GM21528 (cell line): ENCODE measurements at regions not wholly inside any gene's neighbourhood (a gene's known extent, or its start where the extent isn't known, plus 50 kb on each side); places are given as distances from the start of the nearest gene placed in this dataset.

ENCODE experiments used
- ATAC-seq: cut with Tn5 transposase; IDR thresholded peaks from one replicate; pipeline ENCODE4 v1.9.1; 2021; ENCODE audit warnings: mild to moderate bottlenecking, moderate library complexity; ENCODE audit not compliant: unreplicated experiment, low FRiP score

DNA sequence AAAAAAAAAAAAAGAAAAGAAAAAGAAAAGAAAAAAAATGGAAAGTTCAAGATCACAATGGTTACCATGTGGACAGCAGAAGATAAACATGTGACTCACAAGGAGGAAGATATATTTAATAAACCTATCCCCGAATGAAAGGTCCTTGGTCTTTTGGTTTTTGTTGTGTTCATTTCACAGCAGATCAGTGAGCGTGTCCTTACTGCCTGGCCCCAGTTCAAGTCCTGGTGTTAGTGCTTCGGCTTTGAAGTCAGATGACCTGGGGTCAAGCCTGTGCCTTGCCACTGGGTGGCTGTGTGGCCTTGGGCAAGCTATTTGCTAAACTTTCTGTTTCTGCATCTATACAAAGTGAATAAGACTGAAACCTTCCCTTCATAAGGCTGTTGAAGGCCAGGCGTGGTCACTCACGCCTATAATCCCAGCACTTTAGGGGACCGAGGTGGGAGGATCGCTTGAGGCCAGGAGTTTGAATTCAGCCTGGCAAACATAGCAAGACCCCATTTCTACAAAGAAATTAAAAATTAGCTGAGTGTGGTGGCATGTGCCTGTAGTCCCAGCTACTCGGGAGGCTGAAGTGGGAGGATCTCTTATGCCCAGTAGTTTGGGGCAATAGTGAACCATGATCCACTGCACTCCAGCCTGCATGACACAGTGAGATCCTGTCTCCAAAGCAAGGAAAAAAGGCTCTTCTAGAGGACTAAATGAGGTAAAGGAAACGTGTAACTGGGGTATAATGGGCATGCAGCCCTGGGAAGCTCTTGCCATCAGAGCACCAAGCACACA lies 94.5 kb upstream of the SPATA31D4 start:
- no peak for ATAC-seq

DNA sequence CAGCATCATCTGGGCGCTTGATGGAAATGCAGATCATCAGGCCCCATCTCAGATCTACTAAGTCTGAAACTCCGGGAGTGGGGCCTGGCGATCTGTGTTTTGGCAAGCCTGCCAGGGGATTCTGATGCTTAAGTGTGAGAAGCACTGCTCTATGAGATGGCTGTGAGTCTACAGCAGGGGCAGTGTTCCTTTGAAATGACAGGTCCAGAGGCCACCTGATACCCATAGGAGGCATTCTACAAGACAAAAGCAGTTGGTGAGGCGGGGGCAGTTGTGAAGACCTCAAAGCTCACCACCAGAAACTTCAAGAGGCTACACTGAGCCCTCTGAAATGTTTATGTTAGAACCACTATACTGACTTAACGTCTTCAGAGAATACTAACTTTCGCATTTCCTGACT lies 86.9 kb upstream of the SPATA31D4 start:
- no peak for ATAC-seq

DNA sequence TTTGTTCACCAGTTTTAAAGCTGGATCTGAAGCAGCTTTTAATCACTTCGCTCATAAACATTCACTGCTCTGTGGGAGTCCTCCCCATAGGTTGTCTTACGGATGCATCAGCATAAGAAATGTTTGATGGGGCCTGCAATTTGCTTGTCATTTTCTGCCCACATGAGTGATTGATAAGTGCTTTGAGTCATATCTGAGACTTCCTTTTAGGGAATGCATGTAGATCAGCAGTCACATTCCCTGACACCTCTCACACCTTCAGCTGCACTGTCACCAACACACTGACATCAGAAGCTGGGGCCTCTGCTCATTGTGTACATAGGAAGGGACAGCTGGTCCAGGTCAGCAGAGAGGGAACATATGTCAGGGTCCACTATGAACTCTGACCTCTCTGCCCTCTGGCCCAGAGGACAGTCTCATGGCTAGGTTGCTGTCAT lies 84.1 kb upstream of the SPATA31D4 start:
- no peak for ATAC-seq

DNA sequence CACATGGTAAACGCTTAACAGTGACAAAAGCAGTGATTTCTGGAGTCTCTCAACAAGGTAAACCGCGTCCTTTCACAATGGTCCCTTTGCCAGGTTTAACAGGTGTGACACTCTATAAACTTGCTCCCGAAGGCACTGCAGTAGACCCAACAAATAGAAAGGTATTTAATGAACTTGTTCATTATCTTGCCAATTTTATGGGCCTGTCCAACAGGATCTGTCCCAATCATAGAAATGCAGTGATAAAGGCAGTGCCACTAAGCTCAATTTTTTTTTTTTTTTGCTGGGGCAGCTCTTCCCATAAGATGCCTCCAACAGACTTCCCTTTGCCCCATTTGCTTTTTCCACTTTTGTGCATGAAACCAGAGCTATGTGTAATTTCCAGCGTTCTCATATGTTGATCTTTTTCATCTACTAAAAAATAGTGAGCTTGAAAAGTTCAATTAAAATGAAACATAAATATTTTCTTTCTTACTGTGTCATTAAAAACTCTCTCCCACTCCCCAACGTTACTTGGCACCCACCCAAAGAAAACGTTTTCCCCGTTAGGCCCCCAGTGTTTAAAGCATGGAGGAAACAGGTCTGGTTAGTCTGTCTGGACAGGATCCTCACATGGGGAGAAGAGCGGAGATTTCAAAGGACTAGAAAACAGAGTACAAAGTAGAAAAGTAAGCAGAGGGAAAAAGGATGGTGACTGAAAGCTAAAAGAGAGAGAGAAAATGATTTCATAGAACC lies 80.9 kb upstream of the SPATA31D4 start:
- no peak for ATAC-seq

DNA sequence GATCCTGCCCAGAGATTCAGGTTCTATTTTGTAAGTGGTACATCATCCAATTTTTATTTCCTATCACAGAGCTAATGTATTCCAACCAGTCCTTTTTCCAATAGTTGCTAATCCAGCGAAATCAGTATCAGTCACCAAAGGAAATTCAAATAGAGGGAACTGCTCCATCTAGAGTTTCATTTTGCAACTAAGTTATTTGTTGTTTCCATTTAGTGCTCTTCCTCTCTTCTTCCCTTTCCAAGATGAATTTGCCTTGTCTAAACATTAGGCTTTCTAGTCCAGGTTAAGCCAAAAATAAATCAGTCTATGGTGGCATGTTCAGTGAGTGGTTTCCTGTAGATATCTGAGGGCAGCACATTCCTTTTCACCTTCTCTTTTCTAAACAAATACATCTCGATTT lies 79.8 kb upstream of the SPATA31D4 start:
- ATAC-seq = no peak

DNA sequence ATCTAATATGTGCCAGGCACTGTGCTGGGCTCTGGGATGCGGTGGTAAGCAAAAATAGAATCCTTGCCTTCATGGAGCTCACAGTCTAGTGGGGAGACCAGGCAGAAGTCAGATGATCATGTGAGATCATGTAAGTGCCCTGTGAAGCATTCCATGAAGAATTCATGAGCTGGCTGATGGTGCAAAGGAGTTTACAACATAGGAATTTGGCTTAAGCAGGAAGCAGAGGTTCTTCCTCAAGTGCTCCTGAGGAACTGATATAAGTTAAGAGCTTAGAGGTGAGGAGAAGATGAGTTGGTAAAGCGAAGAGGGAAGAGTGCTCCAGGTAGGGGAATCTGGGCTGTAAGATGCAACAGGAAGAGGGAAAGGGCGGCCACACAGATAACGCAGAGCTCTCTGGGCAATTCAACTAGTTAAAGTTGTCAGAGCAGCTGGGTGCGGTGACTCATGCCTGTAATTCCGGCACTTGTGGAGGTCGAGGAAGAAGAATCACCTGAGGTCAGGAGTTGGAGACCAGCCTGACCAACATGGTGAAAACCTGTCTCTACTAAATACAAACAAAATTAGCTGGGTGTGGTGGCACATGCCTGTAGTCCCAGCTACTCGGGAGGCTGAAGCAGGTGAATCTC lies 78.5 kb upstream of the SPATA31D4 start:
- no peak for ATAC-seq

DNA sequence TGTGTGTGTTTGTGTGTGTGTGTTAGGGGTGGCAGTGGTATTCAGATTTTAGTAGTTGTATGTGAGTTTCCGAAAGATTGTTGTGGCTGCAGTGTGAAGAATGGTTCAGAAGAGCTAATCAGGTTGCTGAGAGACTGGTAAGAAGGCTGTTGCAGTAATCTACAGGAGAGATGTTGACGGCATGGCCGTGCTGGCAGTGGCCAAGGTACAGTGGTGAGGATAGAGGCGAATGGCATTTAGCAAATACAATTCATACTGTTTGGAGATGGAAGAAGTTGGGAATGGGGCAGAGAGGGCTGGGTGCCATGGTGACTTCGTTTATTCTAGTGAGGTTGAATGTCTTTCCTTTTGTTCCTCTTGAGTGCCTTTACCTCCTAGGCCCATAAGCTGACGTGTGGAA lies 77.5 kb upstream of the SPATA31D4 start:
- ATAC-seq = no peak

DNA sequence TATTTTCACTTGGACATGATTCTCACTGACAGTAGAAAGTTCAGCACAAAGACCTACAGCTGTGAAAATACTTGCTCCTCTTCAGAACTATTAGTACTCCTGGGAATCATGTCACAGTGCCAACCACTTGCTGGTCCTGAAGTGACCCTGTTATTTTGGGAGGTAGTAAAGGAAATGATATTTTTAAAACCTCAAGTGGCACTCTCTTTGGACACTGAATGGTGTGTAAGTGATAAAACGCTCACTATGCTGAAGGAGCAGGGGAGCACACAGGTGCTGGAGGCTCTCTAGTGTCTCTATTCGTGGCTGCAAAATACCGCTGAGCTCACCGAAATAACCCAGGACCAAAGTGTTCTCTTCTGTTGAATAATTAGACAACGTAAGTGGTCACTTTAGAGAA lies 76.9 kb upstream of the SPATA31D4 start:
- ATAC-seq = no peak

DNA sequence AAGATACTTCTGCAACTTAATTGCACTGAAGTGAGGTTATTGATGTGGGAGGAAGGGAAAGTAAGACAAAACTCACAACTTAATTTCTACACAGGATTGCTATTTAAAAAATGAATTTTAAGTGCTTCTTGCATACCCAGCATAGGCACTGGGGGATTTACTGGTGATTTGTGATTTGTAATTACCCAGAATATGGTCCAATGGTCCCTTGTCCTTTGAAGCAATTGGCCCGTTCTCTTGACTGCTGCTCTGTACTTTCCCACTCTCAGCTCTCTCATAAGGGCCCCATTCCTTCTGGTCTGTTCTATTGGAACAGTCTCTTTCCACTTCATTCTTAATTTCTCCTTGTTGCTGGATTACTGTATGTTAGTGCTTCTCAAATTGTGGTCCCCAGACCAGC lies 75.4 kb upstream of the SPATA31D4 start:
- ATAC-seq = no peak

DNA sequence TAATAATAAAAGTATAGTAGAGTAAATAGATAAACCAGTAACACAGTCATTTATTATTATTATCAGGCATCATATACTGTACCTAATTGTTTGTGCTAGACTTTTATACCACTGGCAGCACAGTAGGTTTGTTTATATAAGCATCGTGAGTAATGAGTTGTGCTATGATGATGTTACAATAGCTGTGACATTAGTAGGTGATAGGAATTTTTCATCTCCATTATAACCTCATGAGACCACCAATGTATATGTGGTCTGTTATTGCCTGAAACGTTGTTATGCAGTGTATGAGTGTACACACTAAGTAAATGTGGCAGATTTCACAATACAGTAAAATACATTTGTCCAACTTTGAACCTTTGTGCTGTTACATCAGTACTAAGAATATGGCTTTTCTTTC lies 72.7 kb upstream of the SPATA31D4 start:
- no peak for ATAC-seq

DNA sequence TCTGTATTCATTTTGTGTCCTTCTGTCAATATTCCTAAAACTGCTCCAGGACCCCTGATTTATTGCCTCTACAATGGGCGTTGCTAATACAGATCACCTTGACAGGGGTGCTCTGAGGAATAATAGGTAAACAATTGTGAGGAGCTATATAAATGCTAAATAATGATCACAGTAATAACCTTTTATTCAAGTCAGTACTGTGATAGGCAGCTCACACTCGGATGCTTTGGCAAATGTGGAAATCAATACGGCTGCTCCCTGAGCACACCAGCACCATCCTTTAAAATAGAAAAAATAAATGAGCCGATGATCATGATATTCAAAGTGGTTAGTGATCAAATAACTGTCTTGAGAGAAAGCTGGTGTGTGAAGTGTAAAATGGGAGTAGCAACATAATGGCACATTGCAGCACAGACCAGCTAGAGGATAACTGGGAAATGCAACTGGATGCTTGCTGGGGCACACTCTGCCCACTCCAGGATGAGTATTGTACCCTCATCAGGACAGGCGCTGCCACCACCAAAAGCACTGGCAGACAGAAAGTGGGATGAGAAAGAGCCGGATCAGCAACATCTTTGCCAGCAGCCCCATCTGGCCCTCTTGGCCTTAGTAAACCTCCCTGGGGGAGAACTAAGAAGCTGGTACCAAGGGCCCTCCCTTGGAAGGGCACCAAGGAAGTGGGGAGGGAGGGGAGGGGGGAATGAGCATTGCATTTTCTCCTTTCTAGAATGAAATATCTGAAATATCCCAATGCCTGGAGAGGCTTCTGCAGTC lies 69.4 kb upstream of the SPATA31D4 start:
- ATAC-seq = no peak

DNA sequence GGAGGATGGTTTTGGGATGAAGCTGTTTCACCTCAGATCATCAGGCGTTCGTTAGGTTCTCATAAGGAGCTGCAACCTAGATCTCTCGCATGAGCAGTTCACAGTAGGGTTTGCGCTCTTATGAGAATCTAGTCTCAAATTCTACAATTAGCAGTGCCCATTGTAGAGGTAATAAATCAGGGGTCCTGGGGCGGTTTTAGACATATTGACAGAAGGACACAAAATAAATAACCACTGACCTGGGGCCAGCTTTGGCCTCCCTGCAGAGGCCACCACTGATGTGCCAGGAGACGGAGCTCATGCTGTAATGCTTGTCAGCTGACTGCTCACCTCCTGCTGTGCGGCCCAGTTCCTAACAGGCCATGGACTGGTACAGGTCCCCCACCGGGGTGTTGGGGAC lies 67.6 kb upstream of the SPATA31D4 start:
- ATAC-seq = no peak

DNA sequence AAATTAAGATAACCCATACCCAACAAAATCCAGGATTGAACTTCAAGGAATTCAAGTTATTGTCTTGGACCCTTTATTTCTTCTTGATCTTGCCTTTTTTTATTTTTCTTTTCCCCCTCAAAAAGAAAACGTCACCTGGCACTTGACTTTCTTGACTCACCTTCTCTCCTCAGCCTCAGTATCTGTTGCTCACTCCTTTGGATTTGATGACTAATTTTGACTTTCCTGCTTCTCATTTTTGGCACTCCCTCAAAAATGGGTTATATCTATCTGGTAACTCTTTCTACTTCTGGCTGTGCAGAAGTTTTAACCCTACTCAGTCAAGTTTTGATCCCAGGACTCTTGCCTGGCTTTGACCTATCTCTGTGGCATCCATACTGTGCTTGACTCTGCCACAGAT lies 66.6 kb upstream of the SPATA31D4 start:
- ATAC-seq = no peak

DNA sequence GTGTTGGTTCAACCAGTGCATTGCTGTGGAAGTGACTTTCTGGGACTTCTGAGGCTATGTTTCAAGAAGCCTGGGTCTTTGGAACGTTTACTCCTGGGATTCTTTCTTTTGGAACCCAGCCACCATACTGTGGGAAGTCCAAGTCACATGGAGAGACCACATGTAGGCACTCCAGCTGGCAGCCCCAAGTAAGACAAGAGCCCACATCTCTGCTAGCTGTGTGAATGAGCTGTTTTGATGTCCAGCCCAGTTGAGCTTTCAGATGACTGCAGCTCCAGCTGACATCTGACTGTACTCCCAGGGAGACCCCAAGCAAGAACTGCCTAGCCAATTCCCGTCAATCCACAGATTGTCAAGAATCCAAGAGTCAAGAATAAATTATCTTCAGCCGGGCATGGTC lies 60.1 kb upstream of the SPATA31D4 start:
- no peak for ATAC-seq

DNA sequence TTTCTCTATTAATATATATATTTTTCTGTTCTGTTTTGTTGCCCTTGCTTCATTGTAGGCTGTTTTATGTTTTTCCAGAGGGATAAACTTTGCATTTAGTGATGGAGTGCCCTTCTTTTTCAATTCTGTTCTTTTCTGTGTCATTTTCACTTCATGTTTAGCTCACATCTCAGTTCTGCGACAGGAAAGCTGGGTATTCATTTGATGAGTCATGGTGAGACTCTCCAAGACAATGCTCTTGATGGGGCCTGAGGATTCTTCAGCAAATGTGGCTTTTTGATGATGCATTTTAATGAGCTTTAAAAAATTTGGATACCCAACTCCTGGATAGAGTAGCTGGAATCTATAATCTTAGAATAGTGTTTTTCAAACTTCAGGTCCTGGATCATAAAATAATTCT lies 56.5 kb upstream of the SPATA31D4 start:
- no peak for ATAC-seq

DNA sequence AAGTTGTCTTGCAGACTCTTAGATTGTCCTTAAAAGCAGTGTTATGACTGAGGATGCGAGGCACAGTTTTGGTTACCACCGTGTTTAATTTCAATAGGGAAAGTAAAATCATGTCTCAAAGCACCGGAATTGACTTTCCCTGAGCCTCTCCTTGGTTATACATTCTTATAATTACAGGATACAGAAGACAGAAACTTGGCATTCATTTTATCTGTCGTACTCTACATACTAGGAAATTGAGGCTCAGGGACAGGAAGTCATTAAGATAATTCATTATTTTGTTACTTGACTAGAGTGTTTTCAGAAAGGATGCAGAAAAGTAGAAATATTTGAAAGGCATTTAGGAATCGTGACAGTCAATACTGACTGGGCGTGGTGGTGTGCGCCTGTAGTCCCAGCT lies 54.0 kb upstream of the SPATA31D4 start:
- ATAC-seq = no peak

DNA sequence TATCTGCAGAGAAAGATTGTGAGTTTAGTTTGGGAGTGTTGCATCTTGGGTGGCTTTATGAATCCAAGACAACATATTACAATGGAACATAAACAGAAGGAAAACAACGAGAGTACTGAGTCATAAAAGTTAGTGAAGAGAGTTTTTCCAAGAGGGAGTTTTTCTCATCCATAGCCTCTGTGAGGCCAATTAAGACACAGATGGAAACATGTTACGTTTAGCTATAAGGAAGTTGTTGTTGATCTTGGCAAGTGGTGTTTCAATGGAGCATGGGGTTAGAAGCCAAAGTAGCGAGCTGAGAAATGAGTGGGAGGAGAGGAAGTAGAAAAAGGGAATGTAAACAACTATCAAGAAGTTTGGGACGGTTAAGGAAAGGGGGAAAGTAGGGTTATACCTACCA lies 53.3 kb upstream of the SPATA31D4 start:
- no peak for ATAC-seq

DNA sequence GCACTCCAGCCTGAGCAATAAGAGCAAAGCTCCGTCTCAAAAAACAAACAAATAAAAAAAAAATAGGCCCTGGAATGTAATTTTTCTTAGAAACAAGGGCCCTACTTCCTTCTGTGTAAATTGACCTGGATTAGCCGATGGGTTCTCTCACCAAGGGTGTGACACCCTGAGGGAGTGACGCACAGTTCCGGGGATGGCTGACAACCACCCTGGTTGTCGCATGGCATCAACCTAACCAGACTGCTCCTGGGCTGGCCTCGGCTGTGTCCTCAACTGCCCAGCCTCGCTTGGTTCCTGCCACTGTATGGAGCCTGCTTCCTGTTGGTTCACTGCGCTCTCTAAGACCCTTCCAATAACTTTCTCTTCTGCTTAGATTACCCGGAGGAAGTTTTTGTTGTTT lies 51.2 kb upstream of the SPATA31D4 start:
- no peak for ATAC-seq
